A549 (cell line): ENCODE measurements at regions not wholly inside any gene's neighbourhood (a gene's known extent, or its start where the extent isn't known, plus 50 kb on each side); places are given as distances from the start of the nearest gene placed in this dataset.

Source experiments
- ATAC-seq, 2 experiments: fragments of 200-7000 bp in 1 of 2; fragments of >200 bp in 1 of 2; cut with Nextera tagmentation in 1 of 2; cut with Tn5 transposase in 1 of 2; 3 replicates each; pipeline versions ENCODE4 v1.8.0 to v1.9.1; 2018 to 2020; ENCODE audit warnings: mild to moderate bottlenecking in 1 of 2, moderate library complexity in 1 of 2
- CTCF ChIA-PET: fragments of 300-600 bp; sonication (Branson Sonifier 250); formaldehyde crosslinking; extraction: SDS; loops from one replicate; lab custom pipeline; 2021; ENCODE audit warnings: antibody characterized with exemption, inconsistent platforms; lab: Yijun Ruan, JAX
- POLR2A ChIA-PET: fragments of 350-600 bp; formaldehyde crosslinking; extraction: SDS; loops from one replicate; lab custom pipeline; 2021; ENCODE audit warnings: antibody characterized with exemption, inconsistent platforms; lab: Yijun Ruan, JAX
- DNase-seq, 2 experiments: peaks; one replicate each; pipeline versions ENCODE4 v3.0.0 to v3.0.0-alpha.2; 2011 to 2016; ENCODE audit warnings: low read depth in 1 of 2, low spot score in 1 of 2
- FAIRE-seq: peaks from 2 replicates; lab custom pipeline; 2011; peaks lifted over from hg19 to GRCh38; lab: Jason Lieb, UNC
- H3K27ac ChIP-seq, 2 experiments: fragments of >200 bp; sonication (Bioruptor Twin); formaldehyde crosslinking; 3 replicates each; pipeline ENCODE4 v1.5.1; 2016 to 2017
- H3K4me1 ChIP-seq: fragments of >200 bp; sonication (Bioruptor Twin); formaldehyde crosslinking; 3 replicates; pipeline ENCODE4 v1.6.1; 2016
- H3K4me2 ChIP-seq: fragments of >200 bp; sonication (Bioruptor Twin); formaldehyde crosslinking; 3 replicates; pipeline ENCODE4 v1.6.1; 2016
- H3K4me3 ChIP-seq: fragments of >200 bp; sonication (Bioruptor Twin); formaldehyde crosslinking; 3 replicates; pipeline ENCODE4 v1.5.1; 2016
- H3K9me3 ChIP-seq: fragments of >200 bp; sonication (Bioruptor Twin); formaldehyde crosslinking; 3 replicates; pipeline ENCODE4 v1.6.1; 2016
- CBX2 ChIP-seq: fragments of 200-600 bp; sonication (generic); IDR thresholded peaks from 2 replicates; pipeline ENCODE4 v1.6.1; 2016; ENCODE audit warnings: low read depth, mild to moderate bottlenecking, borderline replicate concordance
- CEBPB ChIP-seq, 2 experiments: fragments of >200 bp in 1 of 2; sonication (Bioruptor Twin) in 1 of 2; formaldehyde crosslinking in 1 of 2; IDR thresholded peaks; 2 replicates each; pipeline ENCODE4 v1.6.1; 2012 to 2016
- EHMT2 ChIP-seq: fragments of 200-600 bp; sonication (generic); IDR thresholded peaks from 2 replicates; pipeline ENCODE4 v1.6.1; 2016; ENCODE audit warnings: antibody characterized with exemption, low read depth, mild to moderate bottlenecking, moderate library complexity
- EP300 ChIP-seq, 2 experiments: fragments of >200 bp; sonication (Bioruptor Twin); formaldehyde crosslinking; IDR thresholded peaks; 2 replicates in 1 of 2; 3 replicates in 1 of 2; pipeline ENCODE4 v1.6.1; 2016 to 2017
- FOSL2 ChIP-seq, 2 experiments: fragments of 450-650 bp in 1 of 2; fragments of >200 bp in 1 of 2; sonication (Bioruptor Twin) in 1 of 2; formaldehyde crosslinking; IDR thresholded peaks; 2 replicates each; pipeline versions ENCODE4 v1.5.0 to v1.6.1; 2016 to 2020; ENCODE audit warnings: mild to moderate bottlenecking in 1 of 2, moderate library complexity in 1 of 2
- FOXS1 ChIP-seq: fragments of 250-450 bp; sonication (Bioruptor Pico); IDR thresholded peaks from 2 replicates; pipeline ENCODE4 v1.5.0; 2020; ENCODE audit warnings: mild to moderate bottlenecking, moderate library complexity
- HOXB13 ChIP-seq: fragments of 250-450 bp; sonication (Bioruptor Pico); IDR thresholded peaks from 2 replicates; pipeline ENCODE4 v1.5.0; 2020; ENCODE audit warnings: low read depth, mild to moderate bottlenecking, moderate library complexity
- JUN ChIP-seq, 2 experiments: fragments of >200 bp; sonication (Bioruptor Twin); formaldehyde crosslinking; IDR thresholded peaks; 2 replicates in 1 of 2; 3 replicates in 1 of 2; pipeline ENCODE4 v1.6.1; 2016 to 2017
- KDM1A ChIP-seq: fragments of 200-600 bp; sonication (generic); IDR thresholded peaks from 2 replicates; pipeline ENCODE4 v1.6.1; 2016; ENCODE audit warnings: low read depth, mild to moderate bottlenecking
- MYC ChIP-seq: IDR thresholded peaks from 2 replicates; pipeline ENCODE4 v1.6.1; 2012; ENCODE audit warnings: mild to moderate bottlenecking, inconsistent platforms, low read length, improper control_type of control experiment, borderline replicate concordance
- NFE2L2 ChIP-seq: fragments of 150-350 bp; conservative IDR thresholded peaks from 2 replicates; pipeline ENCODE4 v1.6.1; 2014; ENCODE audit warnings: low read length
- NPAS2 ChIP-seq: fragments of 250-450 bp; sonication (Bioruptor Pico); IDR thresholded peaks from 2 replicates; pipeline ENCODE4 v1.8.0; 2022; ENCODE audit warnings: mild to moderate bottlenecking, moderate library complexity, borderline replicate concordance
- NR3C1 ChIP-seq: fragments of >200 bp; sonication (Bioruptor Twin); formaldehyde crosslinking; IDR thresholded peaks from 3 replicates; pipeline ENCODE4 v1.6.1; 2017
- PHF8 ChIP-seq: fragments of 200-600 bp; sonication (generic); IDR thresholded peaks from 2 replicates; pipeline ENCODE4 v1.6.1; 2016; ENCODE audit warnings: low read depth, mild to moderate bottlenecking, antibody characterized with exemption, moderate library complexity, borderline replicate concordance
- POLR2A ChIP-seq: IDR thresholded peaks from 2 replicates; pipeline ENCODE4 v1.6.1; 2012; ENCODE audit warnings: mild to moderate bottlenecking, low read length
- POLR2AphosphoS2 ChIP-seq: conservative IDR thresholded peaks from 2 replicates; pipeline ENCODE4 v1.6.1; 2012; ENCODE audit warnings: low read length, improper control_type of control experiment, inconsistent platforms
- RARB ChIP-seq: fragments of 250-450 bp; sonication (Bioruptor Pico); IDR thresholded peaks from 2 replicates; pipeline ENCODE4 v1.8.0; 2021; ENCODE audit warnings: mild to moderate bottlenecking, moderate library complexity
- TFCP2L1 ChIP-seq: fragments of 250-450 bp; sonication (Bioruptor Pico); IDR thresholded peaks from 2 replicates; pipeline ENCODE4 v1.5.0; 2021; ENCODE audit warnings: mild to moderate bottlenecking
- TP53 ChIP-seq: fragments of 250-450 bp; sonication (Bioruptor Pico); IDR thresholded peaks from 2 replicates; pipeline ENCODE4 v1.5.0; 2021; ENCODE audit warnings: mild to moderate bottlenecking, moderate library complexity
- ZC3H11A ChIP-seq: fragments of 450-650 bp; IDR thresholded peaks from 2 replicates; pipeline ENCODE4 v1.6.1; 2014; ENCODE audit warnings: antibody characterized with exemption, mild to moderate bottlenecking
- ZNF302 ChIP-seq: fragments of 250-450 bp; sonication (Bioruptor Pico); IDR thresholded peaks from 2 replicates; pipeline ENCODE4 v1.9.0; 2021; ENCODE audit warnings: inconsistent platforms, mild to moderate bottlenecking, moderate library complexity
- WGBS: methylation state at CpG from one replicate; pipeline ENCODE4 v1.1.6; 2017; ENCODE audit errors: missing lambda C conversion rate; 5-methylcytosine and 5-hydroxymethylcytosine counted together
- TF ChIP-seq, protein P1 (sequence below): fragments of 250-450 bp; sonication (Bioruptor Pico); IDR thresholded peaks from 2 replicates; pipeline ENCODE4 v1.5.0; 2020; ENCODE audit warnings: low read depth, mild to moderate bottlenecking, moderate library complexity
- TF ChIP-seq, protein P2 (sequence below): IDR thresholded peaks from 2 replicates; pipeline ENCODE4 v1.6.1; 2012
- TF ChIP-seq, protein P3 (sequence below): IDR thresholded peaks from 2 replicates; pipeline ENCODE4 v1.6.1; 2012
- TF ChIP-seq, protein P4 (sequence below): IDR thresholded peaks from 2 replicates; pipeline ENCODE4 v1.6.1; 2012; ENCODE audit warnings: low read depth, borderline replicate concordance
- TF ChIP-seq, protein P5 (sequence below): fragments of >200 bp; sonication (Bioruptor Twin); formaldehyde crosslinking; IDR thresholded peaks from 3 replicates; pipeline ENCODE4 v1.6.1; 2016

DNA sequence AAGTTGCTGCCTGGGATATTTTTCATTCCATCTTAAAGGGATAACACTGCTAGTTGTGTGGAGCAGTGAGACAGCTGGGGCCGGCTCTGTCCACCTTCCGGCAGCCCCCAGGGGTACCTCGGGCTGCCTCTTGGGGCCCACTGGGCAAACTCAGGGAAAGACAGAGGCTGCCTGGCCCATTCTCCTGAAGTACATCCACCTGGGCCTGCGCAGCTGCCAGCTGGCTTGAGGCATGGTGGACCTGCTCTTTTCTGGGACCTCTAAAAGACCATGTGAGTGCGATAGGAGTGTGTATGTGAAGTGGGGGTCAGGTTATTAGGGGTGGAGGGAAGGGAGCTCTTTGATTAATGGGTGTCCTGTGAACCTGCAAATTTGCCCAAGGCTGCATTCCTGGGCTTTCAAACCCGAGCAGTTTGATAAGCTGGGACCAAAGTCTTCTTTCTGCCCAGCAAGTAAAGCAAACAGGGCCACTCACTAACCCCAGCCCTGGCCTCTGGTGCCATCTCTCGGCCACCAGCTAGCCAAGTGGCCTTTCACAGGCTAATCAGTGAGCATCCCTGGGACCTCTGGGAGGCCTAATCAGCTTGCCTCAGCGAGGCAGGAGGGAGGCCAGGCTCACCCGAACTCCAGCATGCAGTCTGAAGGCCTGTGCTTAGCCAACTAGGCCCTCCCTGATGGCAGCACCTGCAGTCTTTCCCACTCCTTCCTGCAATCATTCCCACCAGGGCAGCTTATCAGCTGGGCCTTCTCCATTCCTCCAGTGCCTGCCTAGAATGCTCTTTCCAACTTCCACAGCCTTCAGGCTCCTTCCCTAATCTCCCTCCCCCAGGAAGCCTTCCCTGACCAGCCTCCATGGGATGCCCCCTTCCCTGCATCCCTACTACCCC lies 954.7 kb upstream of the ZNF722 start:
- Histone ChIP-seq H3K27ac (no peak overlapping the region), H3K4me3 (no peak overlapping the region), H3K4me1 (no peaks in the 10 kb centered on the region), H3K4me2 (no peak overlapping the region), H3K9me3 (no peaks in the 10 kb centered on the region; the same call in 2 of the 3 replicates)
- ChIA-PET CTCF (interaction anchor here (0.6 kb wide), 1 partner anchor 1039 kb away, joined by 3 read pairs; no protein-coding TSS in a partner anchor), POLR2A (no interaction called here)
- no peak for ATAC-seq
- DNase-seq: no peak
- TF ChIP-seq POLR2A (no peak), CEBPB (IDR thresholded peaks at IDR 0.05) (no peak), MYC (no peak), HOXB13 (no peak), NPAS2 (no peak), EHMT2 (no peak), RARB (CRISPR knock-in tag) (no peak), NR3C1 (no peak), PHF8 (no peak), CBX2 (no peak), KDM1A (no peak), FOSL2 (IDR thresholded peaks at IDR 0.05) (no peak), FOSL2 (CRISPR knock-in tag; IDR thresholded peaks at IDR 0.05) (no peak), POLR2AphosphoS2 (no peak)
- TF ChIP-seq, protein P1, sequence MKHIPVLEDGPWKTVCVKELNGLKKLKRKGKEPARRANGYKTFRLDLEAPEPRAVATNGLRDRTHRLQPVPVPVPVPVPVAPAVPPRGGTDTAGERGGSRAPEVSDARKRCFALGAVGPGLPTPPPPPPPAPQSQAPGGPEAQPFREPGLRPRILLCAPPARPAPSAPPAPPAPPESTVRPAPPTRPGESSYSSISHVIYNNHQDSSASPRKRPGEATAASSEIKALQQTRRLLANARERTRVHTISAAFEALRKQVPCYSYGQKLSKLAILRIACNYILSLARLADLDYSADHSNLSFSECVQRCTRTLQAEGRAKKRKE (CRISPR knock-in tag): no peak
- FAIRE-seq: no peak
- 2% methylated on average over 7 of the region's 9 CpGs for WGBS

DNA sequence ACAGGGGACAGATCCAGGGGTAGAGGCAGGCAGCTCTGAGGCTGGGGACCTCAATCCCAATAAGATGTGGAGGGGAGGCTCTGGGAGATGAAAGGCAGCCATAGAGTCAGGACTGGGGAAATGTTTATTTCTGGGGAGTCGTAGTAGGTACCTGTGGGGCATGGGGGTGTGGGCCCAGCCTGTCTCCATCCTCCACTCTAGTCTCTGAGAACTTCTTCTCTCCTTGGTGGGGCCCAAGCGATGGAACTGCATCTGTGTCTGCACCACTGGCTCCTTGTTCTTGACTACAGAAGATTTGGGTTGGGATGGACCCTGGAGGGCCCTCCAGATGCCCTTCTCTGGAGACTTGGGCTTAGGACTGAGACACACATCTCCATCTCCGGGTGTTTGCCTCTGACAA lies 953.9 kb upstream of the ZNF722 start:
- no peak overlapping the region for H3K27ac ChIP-seq
- H3K9me3 ChIP-seq: no peaks in the 10 kb centered on the region; the same call in 2 of the 3 replicates
- POLR2A ChIA-PET: no interaction called here
- FAIRE-seq: no peak
- TF ChIP-seq, protein P2, sequence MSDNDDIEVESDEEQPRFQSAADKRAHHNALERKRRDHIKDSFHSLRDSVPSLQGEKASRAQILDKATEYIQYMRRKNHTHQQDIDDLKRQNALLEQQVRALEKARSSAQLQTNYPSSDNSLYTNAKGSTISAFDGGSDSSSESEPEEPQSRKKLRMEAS: no peak
- TF ChIP-seq, protein P3, sequence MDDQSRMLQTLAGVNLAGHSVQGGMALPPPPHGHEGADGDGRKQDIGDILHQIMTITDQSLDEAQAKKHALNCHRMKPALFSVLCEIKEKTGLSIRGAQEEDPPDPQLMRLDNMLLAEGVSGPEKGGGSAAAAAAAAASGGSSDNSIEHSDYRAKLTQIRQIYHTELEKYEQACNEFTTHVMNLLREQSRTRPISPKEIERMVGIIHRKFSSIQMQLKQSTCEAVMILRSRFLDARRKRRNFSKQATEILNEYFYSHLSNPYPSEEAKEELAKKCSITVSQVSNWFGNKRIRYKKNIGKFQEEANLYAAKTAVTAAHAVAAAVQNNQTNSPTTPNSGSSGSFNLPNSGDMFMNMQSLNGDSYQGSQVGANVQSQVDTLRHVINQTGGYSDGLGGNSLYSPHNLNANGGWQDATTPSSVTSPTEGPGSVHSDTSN: no peak
- TF ChIP-seq, all 56 proteins: peak for 0
- DNase-seq (no peak), ATAC-seq (no peak)
- Histone ChIP-seq H3K4me3 (no peak overlapping the region), H3K4me1 (no peaks in the 10 kb centered on the region), H3K4me2 (no peak overlapping the region)
- CTCF ChIA-PET: no interaction called here
- WGBS: 3% methylated on average over 3 of the region's 3 CpGs

DNA sequence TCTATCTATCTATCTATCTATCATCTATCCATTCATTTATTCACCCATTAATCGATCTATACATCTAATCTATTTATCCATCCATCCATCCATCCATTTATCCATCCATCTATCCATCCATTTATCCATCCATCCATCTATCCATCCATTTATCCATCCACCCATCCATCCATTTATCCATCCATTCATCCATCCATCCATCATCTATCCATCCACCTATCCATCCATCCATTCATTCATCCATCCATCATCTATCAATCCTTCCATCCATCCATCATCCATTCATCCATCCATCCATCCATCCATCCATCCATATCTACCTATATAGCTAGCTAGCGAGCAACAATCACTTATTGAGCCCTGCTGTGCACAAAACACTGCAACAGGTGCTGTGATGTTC lies 953.1 kb upstream of the ZNF722 start:
- TF ChIP-seq, protein P3: no peak
- TF ChIP-seq, protein P4, sequence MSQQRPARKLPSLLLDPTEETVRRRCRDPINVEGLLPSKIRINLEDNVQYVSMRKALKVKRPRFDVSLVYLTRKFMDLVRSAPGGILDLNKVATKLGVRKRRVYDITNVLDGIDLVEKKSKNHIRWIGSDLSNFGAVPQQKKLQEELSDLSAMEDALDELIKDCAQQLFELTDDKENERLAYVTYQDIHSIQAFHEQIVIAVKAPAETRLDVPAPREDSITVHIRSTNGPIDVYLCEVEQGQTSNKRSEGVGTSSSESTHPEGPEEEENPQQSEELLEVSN: no peak
- TF ChIP-seq EP300 (IDR thresholded peaks at IDR 0.05) (no peak), CEBPB (IDR thresholded peaks at IDR 0.05) (no peak), ZC3H11A (no peak), NFE2L2 (no peak), ZNF302 (CRISPR knock-in tag) (no peak), FOXS1 (CRISPR knock-in tag) (no peak), TFCP2L1 (CRISPR knock-in tag) (no peak), PHF8 (no peak), TP53 (CRISPR knock-in tag) (no peak), JUN (IDR thresholded peaks at IDR 0.05) (no peak)
- TF ChIP-seq, protein P5, sequence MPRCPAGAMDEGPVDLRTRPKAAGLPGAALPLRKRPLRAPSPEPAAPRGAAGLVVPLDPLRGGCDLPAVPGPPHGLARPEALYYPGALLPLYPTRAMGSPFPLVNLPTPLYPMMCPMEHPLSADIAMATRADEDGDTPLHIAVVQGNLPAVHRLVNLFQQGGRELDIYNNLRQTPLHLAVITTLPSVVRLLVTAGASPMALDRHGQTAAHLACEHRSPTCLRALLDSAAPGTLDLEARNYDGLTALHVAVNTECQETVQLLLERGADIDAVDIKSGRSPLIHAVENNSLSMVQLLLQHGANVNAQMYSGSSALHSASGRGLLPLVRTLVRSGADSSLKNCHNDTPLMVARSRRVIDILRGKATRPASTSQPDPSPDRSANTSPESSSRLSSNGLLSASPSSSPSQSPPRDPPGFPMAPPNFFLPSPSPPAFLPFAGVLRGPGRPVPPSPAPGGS: no peak
- 6% methylated on average over 2 of the region's 2 CpGs for WGBS
- no peak for ATAC-seq
- DNase-seq: no peak
- ChIA-PET CTCF (no interaction called here), POLR2A (no interaction called here)
- Histone ChIP-seq H3K4me3 (no peak overlapping the region), H3K4me1 (no peaks in the 10 kb centered on the region), H3K9me3 (no peaks in the 10 kb centered on the region; the same call in 2 of the 3 replicates), H3K27ac (no peak overlapping the region), H3K4me2 (no peak overlapping the region)
- FAIRE-seq: no peak
